ENCODE measurements at regions not wholly inside any gene's neighbourhood (a gene's known extent, or its start where the extent isn't known, plus 50 kb on each side); places are given as distances from the start of the nearest gene placed in this dataset.

GRCh38 chr1:62955666-62956065 is 171.7 kb downstream of the ATG4C start:
- H3K27ac ChIP-seq (ENCODE audit: extremely low read depth, low read depth, low read length), result no peak overlapping the region
- H3K79me2 ChIP-seq (ENCODE audit: control insufficient read depth, insufficient read depth, low read length), result no peaks in the 10 kb centered on the region
- no peak overlapping the region for H3K4me3 ChIP-seq
- intact Hi-C loops (cut with micrococcal nuclease) (no loop called here), in situ Hi-C loops (cut with MboI) (no loop called here)
- H3K4me2 ChIP-seq (ENCODE audit: insufficient read depth, low read length), result no peak overlapping the region
- WGBS (ENCODE audit: insufficient coverage, low coverage, missing lambda C conversion rate), result 0% methylated on average over 1 of the region's 1 CpG
- POLR2A ChIA-PET, result no interaction called here
- FAIRE-seq (no peak), DNase-seq (ENCODE audit: extremely low read depth in 1 of 4, low spot score in 3 of 4) (no peak), ATAC-seq (no peak)
- no peaks in the 10 kb centered on the region for H4K20me1 ChIP-seq (replicated peaks; ENCODE audit: control insufficient read depth, insufficient read depth, low read length)
- H3K9me3 ChIP-seq (replicated peaks; ENCODE audit: control insufficient read depth, insufficient read depth, low read depth, low read length), result no peaks in the 10 kb centered on the region
- H3K27me3 ChIP-seq (ENCODE audit: control insufficient read depth in 2 of 2, insufficient read depth in 2 of 2, low read length in 2 of 2), result peaks cover 2 to 8% of the 10 kb centered on the region in 2 experiments; a peak in 3 of 5 replicates
- no peaks in the 10 kb centered on the region for H3K4me1 ChIP-seq (replicated peaks in 1 of 2; ENCODE audit: control insufficient read depth in 2 of 2, insufficient read depth in 2 of 2, low read length in 2 of 2)
- H3K9ac ChIP-seq (ENCODE audit: insufficient read depth in 1 of 2, low read depth in 2 of 2, low read length in 2 of 2), result no peak overlapping the region
- CTCF ChIA-PET (ENCODE audit: low intra/inter-chr PET ratio), result no interaction called here
- H3K9me1 ChIP-seq (ENCODE audit: control insufficient read depth, insufficient read depth, low read length), result no peaks in the 10 kb centered on the region
- no peaks in the 10 kb centered on the region for H3K36me3 ChIP-seq (ENCODE audit: control insufficient read depth, insufficient read depth, low read length)
- H2AFZ ChIP-seq (ENCODE audit: low read depth, low read length), result no peak overlapping the region
- no TSS peak for BruUV-seq (replicated peaks)
- no peak for TF ChIP-seq HDAC6 (IDR thresholded peaks at IDR 0.05; ENCODE audit: low read depth, low read length)
- no peak for TF ChIP-seq SLC30A9 (CRISPR knock-in tag; IDR thresholded peaks at IDR 0.05)
- no peak for TF ChIP-seq TSC22D4 (tag; IDR thresholded peaks at IDR 0.05)
- no peak for TF ChIP-seq FOXK1 (CRISPR knock-in tag; IDR thresholded peaks at IDR 0.05; ENCODE audit: borderline replicate concordance)
- no peak for TF ChIP-seq NKRF (IDR thresholded peaks at IDR 0.05; ENCODE audit: borderline replicate concordance)
- no peak for TF ChIP-seq DDX20 (tag; IDR thresholded peaks at IDR 0.05; ENCODE audit: low read depth)
- no peak for TF ChIP-seq E2F6 (IDR thresholded peaks at IDR 0.05; ENCODE audit: borderline replicate concordance in 1 of 2, extremely low read depth in 1 of 2, insufficient read depth in 1 of 2, insufficient read length in 1 of 2, low read depth in 1 of 2, low read length in 1 of 2, poor library complexity in 1 of 2, severe bottlenecking in 1 of 2)
- TF ChIP-seq NR0B1 (IDR thresholded peaks at IDR 0.05; ENCODE audit: partially characterized antibody), result no peak
- no peak for TF ChIP-seq C11orf30 (IDR thresholded peaks at IDR 0.05; ENCODE audit: low read depth)
- no peak for TF ChIP-seq ZNF217 (CRISPR knock-in tag; IDR thresholded peaks at IDR 0.05)
- no peak for TF ChIP-seq ZNF133 (CRISPR knock-in tag; IDR thresholded peaks at IDR 0.05)
- no peak for TF ChIP-seq FOXJ2 (tag; IDR thresholded peaks at IDR 0.05)
- TF ChIP-seq RREB1 (CRISPR knock-in tag; IDR thresholded peaks at IDR 0.05), result no peak

All from K562 (cell line).